RWPE2 (cell line): ENCODE measurements at regions not wholly inside any gene's neighbourhood (a gene's known extent, or its start where the extent isn't known, plus 50 kb on each side); places are given as distances from the start of the nearest gene placed in this dataset.

Experiments
- ATAC-seq: fragments of 200-7000 bp; cut with Tn5 transposase; 3 replicates; pipeline ENCODE4 v1.9.1; 2021; ENCODE audit warnings: low read depth
- DNase-seq: peaks from one replicate; pipeline ENCODE4 v3.0.0-alpha.2; 2020; ENCODE audit warnings: low spot score
- H3K27ac ChIP-seq: fragments of 450-650 bp; 2 replicates; pipeline ENCODE4 v1.5.1; 2017; ENCODE audit warnings: mild to moderate bottlenecking; ENCODE audit not compliant: poor library complexity, severe bottlenecking
- H3K27me3 ChIP-seq: fragments of 250-450 bp; sonication (Bioruptor Pico); 2 replicates; pipeline ENCODE4 v1.5.1; 2021; ENCODE audit warnings: mild to moderate bottlenecking, moderate library complexity; ENCODE audit not compliant: insufficient read depth, poor library complexity, severe bottlenecking
- H3K36me3 ChIP-seq: fragments of 250-450 bp; sonication (Bioruptor Pico); 2 replicates; pipeline ENCODE4 v1.5.1; 2020; ENCODE audit warnings: low read depth, mild to moderate bottlenecking, moderate library complexity
- H3K4me1 ChIP-seq: fragments of 250-450 bp; sonication (Bioruptor Pico); 2 replicates; pipeline ENCODE4 v1.5.1; 2021; ENCODE audit warnings: mild to moderate bottlenecking, moderate library complexity; ENCODE audit not compliant: insufficient read depth, poor library complexity, severe bottlenecking
- H3K4me3 ChIP-seq: fragments of 250-450 bp; sonication (Bioruptor Pico); 2 replicates; pipeline ENCODE4 v1.5.1; 2021; ENCODE audit warnings: mild to moderate bottlenecking, moderate library complexity; ENCODE audit not compliant: severe bottlenecking
- H3K9me3 ChIP-seq: fragments of 250-450 bp; sonication (Bioruptor Pico); 2 replicates; pipeline ENCODE4 v1.5.1; 2021; ENCODE audit warnings: mild to moderate bottlenecking, moderate library complexity; ENCODE audit not compliant: severe bottlenecking
- CTCF ChIP-seq: fragments of 450-650 bp; IDR thresholded peaks from one replicate; pipeline ENCODE4 v1.5.1; 2017; ENCODE audit warnings: mild to moderate bottlenecking, moderate library complexity; ENCODE audit not compliant: poor library complexity, severe bottlenecking

GRCh38 chr12:124679533-124680371 lies 112.3 kb upstream of the NCOR2 start:
- ATAC-seq = no peak
- peaks cover 32% of the 10 kb centered on the region for H3K4me1 ChIP-seq
- no peaks in the 10 kb centered on the region for H3K36me3 ChIP-seq
- no peak overlapping the region for H3K4me3 ChIP-seq
- no peak for DNase-seq
- no peaks in the 10 kb centered on the region for H3K27me3 ChIP-seq
- H3K9me3 ChIP-seq = no peaks in the 10 kb centered on the region
- H3K27ac ChIP-seq = no peak overlapping the region
- no peak for TF ChIP-seq CTCF

- Histone ChIP-seq H3K27me3 (no peaks in the 10 kb centered on the region), H3K4me3 (no peak overlapping the region), H3K9me3 (no peaks in the 10 kb centered on the region), H3K27ac (no peak overlapping the region), H3K4me1 (peaks cover 26% of the 10 kb centered on the region), H3K36me3 (no peaks in the 10 kb centered on the region)
- ATAC-seq = no peak
- DNase-seq = no peak
- no peak for TF ChIP-seq CTCF
Observed at GRCh38 chr12:124679047-124679446, 111.6 kb upstream of the NCOR2 start.

- no peak overlapping the region for H3K27ac ChIP-seq
- no peaks in the 10 kb centered on the region for H3K9me3 ChIP-seq
- peaks cover 22% of the 10 kb centered on the region for H3K4me1 ChIP-seq
- ATAC-seq (no peak), DNase-seq (no peak)
- no peak overlapping the region for H3K4me3 ChIP-seq
- no peak for TF ChIP-seq CTCF
- no peaks in the 10 kb centered on the region for H3K36me3 ChIP-seq
- no peaks in the 10 kb centered on the region for H3K27me3 ChIP-seq
Observed at GRCh38 chr12:124678421-124678893, 111.0 kb upstream of the NCOR2 start.

DNA sequence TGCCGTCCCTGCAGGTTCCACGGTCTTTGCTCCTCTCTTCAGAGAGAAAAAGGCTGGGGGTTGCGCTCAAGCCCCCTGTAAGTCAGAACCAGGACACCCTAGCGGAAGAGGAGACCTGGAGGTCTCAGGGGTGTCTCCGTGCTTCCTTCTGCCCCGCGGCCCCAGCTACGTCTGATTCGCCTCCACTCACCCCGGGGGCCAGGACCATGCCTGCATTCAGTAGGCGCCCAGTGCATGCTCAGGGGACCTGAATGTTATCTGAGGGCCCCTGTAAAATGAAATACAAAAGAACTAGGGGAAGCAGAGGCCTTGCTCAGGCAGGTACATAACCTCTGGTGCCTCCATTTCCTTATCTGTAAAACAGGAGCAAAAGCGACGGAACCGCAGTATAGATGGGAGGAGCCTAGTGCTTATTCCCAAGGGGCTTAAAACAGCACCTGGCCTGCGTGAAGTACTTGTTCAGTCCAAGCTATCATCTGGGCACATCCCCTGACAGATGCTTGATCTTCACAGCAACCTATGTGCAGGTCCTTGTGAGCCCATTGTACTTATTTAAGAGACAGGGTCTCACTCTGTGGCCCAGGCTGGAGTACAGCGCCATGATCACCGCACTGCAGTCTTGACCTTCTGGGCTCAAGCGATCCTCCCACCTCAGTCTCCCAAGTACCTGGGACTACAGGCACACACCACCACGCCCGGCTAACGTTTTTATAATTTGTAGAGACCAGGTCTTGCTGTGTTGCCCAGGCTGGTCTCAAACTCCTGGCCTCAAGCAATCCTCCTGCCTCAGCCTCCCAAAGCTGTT lies 110.3 kb upstream of the NCOR2 start:
- no peaks in the 10 kb centered on the region for H3K9me3 ChIP-seq
- no peak for TF ChIP-seq CTCF
- no peaks in the 10 kb centered on the region for H3K27me3 ChIP-seq
- ATAC-seq (no peak), DNase-seq (no peak)
- peaks cover 16% of the 10 kb centered on the region for H3K4me1 ChIP-seq
- no peaks in the 10 kb centered on the region for H3K36me3 ChIP-seq
- no peak overlapping the region for H3K4me3 ChIP-seq
- no peak overlapping the region for H3K27ac ChIP-seq
